ENCODE measurements at regions not wholly inside any gene's neighbourhood (a gene's known extent, or its start where the extent isn't known, plus 50 kb on each side); places are given as distances from the start of the nearest gene placed in this dataset.

DNA sequence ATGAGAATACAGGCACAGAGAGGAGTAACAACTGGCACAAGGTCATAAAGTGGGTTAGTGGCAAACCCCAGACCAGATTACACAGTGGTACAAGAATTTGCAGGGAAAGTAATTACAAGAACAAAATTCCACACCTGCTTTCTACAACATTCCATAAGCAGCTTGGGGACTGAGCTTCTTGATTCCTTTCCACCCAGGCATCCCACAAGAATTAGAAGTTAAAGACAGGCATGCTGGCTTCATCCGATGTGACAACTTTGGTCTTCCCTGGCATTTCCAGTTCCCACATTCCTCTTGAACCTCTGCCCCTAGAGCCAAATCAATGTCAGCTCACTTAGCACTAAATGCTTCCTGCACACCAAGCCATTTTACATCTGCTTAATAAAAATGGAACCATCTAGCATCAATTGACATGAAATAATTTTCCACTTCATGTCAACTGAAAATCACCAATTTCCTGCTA lies 435.8 kb upstream of the PAPPA start:
- TF ChIP-seq, protein P1, sequence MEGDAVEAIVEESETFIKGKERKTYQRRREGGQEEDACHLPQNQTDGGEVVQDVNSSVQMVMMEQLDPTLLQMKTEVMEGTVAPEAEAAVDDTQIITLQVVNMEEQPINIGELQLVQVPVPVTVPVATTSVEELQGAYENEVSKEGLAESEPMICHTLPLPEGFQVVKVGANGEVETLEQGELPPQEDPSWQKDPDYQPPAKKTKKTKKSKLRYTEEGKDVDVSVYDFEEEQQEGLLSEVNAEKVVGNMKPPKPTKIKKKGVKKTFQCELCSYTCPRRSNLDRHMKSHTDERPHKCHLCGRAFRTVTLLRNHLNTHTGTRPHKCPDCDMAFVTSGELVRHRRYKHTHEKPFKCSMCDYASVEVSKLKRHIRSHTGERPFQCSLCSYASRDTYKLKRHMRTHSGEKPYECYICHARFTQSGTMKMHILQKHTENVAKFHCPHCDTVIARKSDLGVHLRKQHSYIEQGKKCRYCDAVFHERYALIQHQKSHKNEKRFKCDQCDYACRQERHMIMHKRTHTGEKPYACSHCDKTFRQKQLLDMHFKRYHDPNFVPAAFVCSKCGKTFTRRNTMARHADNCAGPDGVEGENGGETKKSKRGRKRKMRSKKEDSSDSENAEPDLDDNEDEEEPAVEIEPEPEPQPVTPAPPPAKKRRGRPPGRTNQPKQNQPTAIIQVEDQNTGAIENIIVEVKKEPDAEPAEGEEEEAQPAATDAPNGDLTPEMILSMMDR (IDR thresholded peaks at IDR 0.05; ENCODE audit: poor library complexity, severe bottlenecking), result no peak
- H3K4me3 ChIP-seq (ENCODE audit: severe bottlenecking), result no peak overlapping the region
- peaks cover 4% of the 10 kb centered on the region for H3K4me1 ChIP-seq (ENCODE audit: insufficient read depth, poor library complexity, severe bottlenecking)
- H3K27ac ChIP-seq (ENCODE audit: poor library complexity, severe bottlenecking), result no peak overlapping the region
- ATAC-seq (ENCODE audit: low read depth) (no peak), DNase-seq (ENCODE audit: low spot score) (no peak)
- H3K36me3 ChIP-seq (ENCODE audit: low read depth), result no peaks in the 10 kb centered on the region
- H3K9me3 ChIP-seq (ENCODE audit: severe bottlenecking), result no peaks in the 10 kb centered on the region
- H3K27me3 ChIP-seq (ENCODE audit: insufficient read depth, poor library complexity, severe bottlenecking), result no peaks in the 10 kb centered on the region

DNA sequence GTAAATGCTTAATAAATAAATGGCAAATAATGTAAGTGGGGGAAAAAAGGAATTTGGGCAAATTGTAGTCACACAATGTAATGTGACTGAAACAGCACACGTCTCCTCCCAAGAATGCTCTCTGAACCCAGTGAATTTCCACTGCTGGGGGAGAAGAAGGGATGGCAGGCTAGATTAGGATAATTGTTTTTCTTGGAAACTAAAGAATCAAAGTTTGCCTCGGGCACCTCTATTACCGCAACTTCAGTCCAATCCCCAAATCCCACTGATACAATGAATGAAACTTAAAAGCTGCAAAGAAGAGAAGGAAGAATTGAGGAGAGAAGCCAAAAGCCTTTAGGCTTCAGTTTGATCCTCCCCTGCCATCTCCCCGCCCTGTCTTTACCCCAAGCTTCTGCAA lies 423.2 kb upstream of the PAPPA start:
- Histone ChIP-seq H3K36me3 (ENCODE audit: low read depth) (no peaks in the 10 kb centered on the region), H3K4me3 (ENCODE audit: severe bottlenecking) (no peak overlapping the region), H3K9me3 (ENCODE audit: severe bottlenecking) (no peaks in the 10 kb centered on the region), H3K4me1 (ENCODE audit: insufficient read depth, poor library complexity, severe bottlenecking) (no peaks in the 10 kb centered on the region), H3K27me3 (ENCODE audit: insufficient read depth, poor library complexity, severe bottlenecking) (no peaks in the 10 kb centered on the region), H3K27ac (ENCODE audit: poor library complexity, severe bottlenecking) (no peak overlapping the region)
- TF ChIP-seq, protein P1 (IDR thresholded peaks at IDR 0.05; ENCODE audit: poor library complexity, severe bottlenecking), result no peak
- DNase-seq (ENCODE audit: low spot score) (no peak), ATAC-seq (ENCODE audit: low read depth) (no peak)

DNA sequence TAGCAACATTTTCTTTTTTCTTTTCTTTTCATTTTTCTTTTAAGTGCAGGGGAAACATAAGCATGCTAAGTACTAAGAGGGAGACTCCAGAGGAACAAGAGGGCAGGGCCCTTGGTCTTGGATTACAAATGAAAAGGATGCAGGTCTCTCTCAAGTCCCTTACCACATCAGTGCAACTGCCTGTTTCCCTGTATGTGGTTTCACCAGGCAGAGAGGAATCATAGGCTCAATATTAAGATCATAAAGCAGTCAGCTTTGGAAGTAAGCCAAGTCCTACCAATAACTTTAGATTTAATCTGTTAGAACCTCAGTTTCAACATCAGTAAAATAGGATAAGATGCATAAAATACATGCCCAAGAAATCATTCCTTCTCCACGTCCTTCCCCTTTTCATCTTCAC lies 422.7 kb upstream of the PAPPA start:
- Histone ChIP-seq H3K4me1 (ENCODE audit: insufficient read depth, poor library complexity, severe bottlenecking) (no peaks in the 10 kb centered on the region), H3K9me3 (ENCODE audit: severe bottlenecking) (no peaks in the 10 kb centered on the region), H3K36me3 (ENCODE audit: low read depth) (no peaks in the 10 kb centered on the region), H3K27me3 (ENCODE audit: insufficient read depth, poor library complexity, severe bottlenecking) (no peaks in the 10 kb centered on the region), H3K4me3 (ENCODE audit: severe bottlenecking) (no peak overlapping the region), H3K27ac (ENCODE audit: poor library complexity, severe bottlenecking) (no peak overlapping the region)
- TF ChIP-seq, protein P1 (IDR thresholded peaks at IDR 0.05; ENCODE audit: poor library complexity, severe bottlenecking), result no peak
- DNase-seq (ENCODE audit: low spot score) (no peak), ATAC-seq (ENCODE audit: low read depth) (no peak)

DNA sequence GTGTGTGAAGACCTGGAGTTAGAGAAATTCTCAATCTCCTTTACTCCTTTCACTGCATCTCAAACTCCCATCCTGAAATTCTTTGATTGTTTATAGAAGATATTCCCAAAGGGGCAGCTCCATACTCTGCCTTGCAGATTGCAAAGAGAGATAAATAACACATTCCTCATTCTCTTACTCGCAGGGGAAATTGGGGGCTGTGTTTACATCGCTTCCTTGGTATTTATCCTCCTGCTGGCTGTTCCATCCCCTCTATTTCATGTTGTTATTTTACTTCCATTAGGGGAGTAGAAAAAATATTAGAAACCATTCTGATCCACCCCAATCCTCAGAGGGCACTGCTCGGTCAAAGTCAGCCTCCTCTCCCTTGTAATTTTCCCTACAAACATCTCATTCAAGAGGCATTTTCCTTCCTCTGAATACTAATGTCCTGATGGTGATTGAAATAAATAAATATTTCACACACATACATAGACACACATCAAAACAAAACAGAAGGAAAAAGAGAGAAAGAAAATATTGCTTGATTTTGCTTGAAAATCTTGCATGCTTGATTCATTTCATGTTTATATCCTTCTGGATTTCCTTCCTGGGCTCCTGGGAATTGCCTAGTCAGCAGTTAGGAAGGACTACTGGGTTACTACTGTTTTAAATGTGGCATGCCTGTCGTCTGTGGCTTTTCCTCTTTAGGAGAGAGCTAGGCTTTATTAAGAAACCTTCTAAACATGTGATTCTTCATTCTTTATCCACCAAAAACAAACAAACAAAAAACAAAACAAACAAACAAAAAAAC lies 420.1 kb upstream of the PAPPA start:
- TF ChIP-seq, protein P1 (IDR thresholded peaks at IDR 0.05; ENCODE audit: poor library complexity, severe bottlenecking), result no peak
- Histone ChIP-seq H3K27me3 (ENCODE audit: insufficient read depth, poor library complexity, severe bottlenecking) (no peaks in the 10 kb centered on the region), H3K9me3 (ENCODE audit: severe bottlenecking) (no peaks in the 10 kb centered on the region), H3K27ac (ENCODE audit: poor library complexity, severe bottlenecking) (no peak overlapping the region), H3K36me3 (ENCODE audit: low read depth) (no peaks in the 10 kb centered on the region), H3K4me1 (ENCODE audit: insufficient read depth, poor library complexity, severe bottlenecking) (no peaks in the 10 kb centered on the region), H3K4me3 (ENCODE audit: severe bottlenecking) (no peak overlapping the region)
- DNase-seq (ENCODE audit: low spot score) (no peak), ATAC-seq (ENCODE audit: low read depth) (no peak)
